GM12892 (cell line): ENCODE measurements at regions not wholly inside any gene's neighbourhood (a gene's known extent, or its start where the extent isn't known, plus 50 kb on each side); places are given as distances from the start of the nearest gene placed in this dataset.

Experiments used
- POLR2A ChIP-seq: IDR thresholded peaks from 2 replicates; pipeline ENCODE4 v1.6.1; 2011; ENCODE audit warnings: low read depth, low read length, control low read depth
- POLR2AphosphoS5 ChIP-seq: IDR thresholded peaks from 2 replicates; pipeline ENCODE4 v1.6.1; 2011; ENCODE audit warnings: low read depth, low read length, control low read depth
- TAF1 ChIP-seq: IDR thresholded peaks from 2 replicates; pipeline ENCODE4 v1.6.1; 2011; ENCODE audit warnings: low read depth, mild to moderate bottlenecking, control low read depth, low read length, borderline replicate concordance

- TF ChIP-seq POLR2A (no peak), POLR2AphosphoS5 (no peak), TAF1 (no peak)
These were observed 138.5 kb downstream of the KLF12 start for GRCh38 chr13:73995736-73996135.
